ENCODE measurements at regions not wholly inside any gene's neighbourhood (a gene's known extent, or its start where the extent isn't known, plus 50 kb on each side); places are given as distances from the start of the nearest gene placed in this dataset.

DNA sequence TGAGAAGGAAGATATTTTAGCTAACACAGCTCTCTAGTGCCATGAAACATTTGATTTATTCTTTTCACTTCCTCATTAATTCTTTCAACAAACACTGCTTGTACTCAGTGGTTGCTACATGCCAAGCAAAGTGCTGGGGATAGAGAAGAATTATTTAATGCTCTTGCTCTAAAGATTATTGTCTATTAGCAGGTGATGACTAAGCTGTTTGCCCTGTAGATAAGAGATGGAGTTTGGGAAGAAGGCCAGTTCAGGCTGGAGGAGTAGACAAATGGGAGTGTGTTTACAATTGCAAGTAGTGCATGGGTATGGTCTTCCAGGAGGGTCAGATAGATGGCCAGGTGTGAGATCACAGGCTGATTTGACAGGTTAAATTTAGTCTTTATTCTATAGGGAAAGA lies 99.8 kb upstream of the SEL1L start:
- TF ChIP-seq, protein P1, sequence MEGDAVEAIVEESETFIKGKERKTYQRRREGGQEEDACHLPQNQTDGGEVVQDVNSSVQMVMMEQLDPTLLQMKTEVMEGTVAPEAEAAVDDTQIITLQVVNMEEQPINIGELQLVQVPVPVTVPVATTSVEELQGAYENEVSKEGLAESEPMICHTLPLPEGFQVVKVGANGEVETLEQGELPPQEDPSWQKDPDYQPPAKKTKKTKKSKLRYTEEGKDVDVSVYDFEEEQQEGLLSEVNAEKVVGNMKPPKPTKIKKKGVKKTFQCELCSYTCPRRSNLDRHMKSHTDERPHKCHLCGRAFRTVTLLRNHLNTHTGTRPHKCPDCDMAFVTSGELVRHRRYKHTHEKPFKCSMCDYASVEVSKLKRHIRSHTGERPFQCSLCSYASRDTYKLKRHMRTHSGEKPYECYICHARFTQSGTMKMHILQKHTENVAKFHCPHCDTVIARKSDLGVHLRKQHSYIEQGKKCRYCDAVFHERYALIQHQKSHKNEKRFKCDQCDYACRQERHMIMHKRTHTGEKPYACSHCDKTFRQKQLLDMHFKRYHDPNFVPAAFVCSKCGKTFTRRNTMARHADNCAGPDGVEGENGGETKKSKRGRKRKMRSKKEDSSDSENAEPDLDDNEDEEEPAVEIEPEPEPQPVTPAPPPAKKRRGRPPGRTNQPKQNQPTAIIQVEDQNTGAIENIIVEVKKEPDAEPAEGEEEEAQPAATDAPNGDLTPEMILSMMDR (IDR thresholded peaks at IDR 0.05; ENCODE audit: extremely low read depth in 1 of 2, insufficient read depth in 1 of 2, low read depth in 1 of 2, low read length in 2 of 2): no peak
- no peak for TF ChIP-seq POLR2A (IDR thresholded peaks at IDR 0.05; ENCODE audit: low read depth, low read length)
